ENCODE measurements at regions not wholly inside any gene's neighbourhood (a gene's known extent, or its start where the extent isn't known, plus 50 kb on each side); places are given as distances from the start of the nearest gene placed in this dataset.

- H3K9me3 ChIP-seq: no peaks in the 10 kb centered on the region
- no peaks in the 10 kb centered on the region for H3K36me3 ChIP-seq
- TF ChIP-seq CTCF (IDR thresholded peaks at IDR 0.05; ENCODE audit: low read depth, low read length): no peak
- no peak overlapping the region for H3K4me3 ChIP-seq (ENCODE audit: low read depth, low read length)
- no peaks in the 10 kb centered on the region for H3K27me3 ChIP-seq
- no peaks in the 10 kb centered on the region for H3K4me1 ChIP-seq
- DNase-seq: no peak
Observed at GRCh38 chr3:34203386-34203785, 405.0 kb downstream of the PDCD6IP start.

- H3K27me3 ChIP-seq: no peaks in the 10 kb centered on the region
Observed at GRCh38 chr3:34207002-34207401, 408.6 kb downstream of the PDCD6IP start.

GRCh38 chr3:34207806-34208205, 409.4 kb downstream of the PDCD6IP start:
- H3K9me3 ChIP-seq: no peaks in the 10 kb centered on the region
- H3K36me3 ChIP-seq: no peaks in the 10 kb centered on the region
- H3K4me3 ChIP-seq (ENCODE audit: low read depth, low read length): no peak overlapping the region
- no peaks in the 10 kb centered on the region for H3K4me1 ChIP-seq
- DNase-seq: no peak
- no peaks in the 10 kb centered on the region for H3K27me3 ChIP-seq
- TF ChIP-seq CTCF (IDR thresholded peaks at IDR 0.05; ENCODE audit: low read depth, low read length): no peak

More at GRCh38 chr3:34207002-34207401, 408.6 kb downstream of the PDCD6IP start:
- DNase-seq: no peak
- no peaks in the 10 kb centered on the region for H3K36me3 ChIP-seq
- no peak overlapping the region for H3K4me3 ChIP-seq (ENCODE audit: low read depth, low read length)
- H3K9me3 ChIP-seq: no peaks in the 10 kb centered on the region
- TF ChIP-seq CTCF (IDR thresholded peaks at IDR 0.05; ENCODE audit: low read depth, low read length): no peak
- no peaks in the 10 kb centered on the region for H3K4me1 ChIP-seq

- Histone ChIP-seq H3K36me3 (no peaks in the 10 kb centered on the region), H3K9me3 (no peaks in the 10 kb centered on the region), H3K27me3 (no peaks in the 10 kb centered on the region), H3K4me3 (ENCODE audit: low read depth, low read length) (no peak overlapping the region), H3K4me1 (no peaks in the 10 kb centered on the region)
- TF ChIP-seq CTCF (IDR thresholded peaks at IDR 0.05; ENCODE audit: low read depth, low read length): no peak
- no peak for DNase-seq
Observed at GRCh38 chr3:34212175-34212574, 413.7 kb downstream of the PDCD6IP start.

GRCh38 chr3:34212656-34213055, 414.2 kb downstream of the PDCD6IP start:
- no peaks in the 10 kb centered on the region for H3K9me3 ChIP-seq
- DNase-seq: no peak
- no peak for TF ChIP-seq CTCF (IDR thresholded peaks at IDR 0.05; ENCODE audit: low read depth, low read length)
- no peaks in the 10 kb centered on the region for H3K36me3 ChIP-seq
- H3K4me1 ChIP-seq: no peaks in the 10 kb centered on the region
- H3K27me3 ChIP-seq: no peaks in the 10 kb centered on the region
- H3K4me3 ChIP-seq (ENCODE audit: low read depth, low read length): no peak overlapping the region

- no peaks in the 10 kb centered on the region for H3K36me3 ChIP-seq
Observed at GRCh38 chr3:34213478-34213877, 415.0 kb downstream of the PDCD6IP start.

More at GRCh38 chr3:34213478-34213877, 415.0 kb downstream of the PDCD6IP start:
- no peak for DNase-seq
- Histone ChIP-seq H3K4me3 (ENCODE audit: low read depth, low read length) (no peak overlapping the region), H3K27me3 (no peaks in the 10 kb centered on the region), H3K9me3 (no peaks in the 10 kb centered on the region), H3K4me1 (no peaks in the 10 kb centered on the region)
- no peak for TF ChIP-seq CTCF (IDR thresholded peaks at IDR 0.05; ENCODE audit: low read depth, low read length)

Data from BE2C (cell line).